SK-N-SH (cell line): ENCODE measurements at regions not wholly inside any gene's neighbourhood (a gene's known extent, or its start where the extent isn't known, plus 50 kb on each side); places are given as distances from the start of the nearest gene placed in this dataset.

Source experiments
- CTCF ChIA-PET: fragments of 300-600, 350-600 bp; formaldehyde crosslinking; extraction: SDS; loops from one replicate; lab custom pipeline; 2021; lab: Yijun Ruan, JAX
- POLR2A ChIA-PET: fragments of 350-600 bp; sonication (Branson Sonifier 250); formaldehyde crosslinking; extraction: SDS; loops from one replicate; lab custom pipeline; 2020; ENCODE audit warnings: antibody characterized with exemption, inconsistent platforms; lab: Yijun Ruan, JAX
- DNase-seq: peaks from one replicate; pipeline ENCODE4 v3.0.0; 2012
- H2AFZ ChIP-seq: fragments of 200-600 bp; sonication (generic); 2 replicates; pipeline ENCODE4 v1.8.1; 2016; ENCODE audit warnings: antibody characterized with exemption, mild to moderate bottlenecking, low read depth
- H3F3A ChIP-seq: fragments of 200-600 bp; sonication (generic); replicated peaks from 2 replicates; pipeline ENCODE3; 2016; ENCODE audit warnings: antibody characterized with exemption, mild to moderate bottlenecking; ENCODE audit not compliant: insufficient read depth
- H3K27ac ChIP-seq, 2 experiments: fragments of 200-500 bp in 1 of 2; fragments of 200-600 bp in 1 of 2; sonication (Bioruptor generic) in 1 of 2; sonication (generic), shearing (Covaris generic) in 1 of 2; 2 replicates each; pipeline versions ENCODE4 v1.5.1 to v1.6.1; 2014 to 2016; ENCODE audit warnings: low read depth in 2 of 2, inconsistent platforms in 1 of 2, low read length in 1 of 2, mild to moderate bottlenecking in 1 of 2, mixed read lengths in 1 of 2
- H3K27me3 ChIP-seq: fragments of 200-600 bp; sonication (generic), shearing (Covaris generic); 2 replicates; pipeline ENCODE4 v1.6.1; 2016; ENCODE audit warnings: mixed run types; ENCODE audit not compliant: insufficient read depth
- H3K36me3 ChIP-seq, 2 experiments: fragments of 200-500 bp in 1 of 2; fragments of 200-600 bp in 1 of 2; sonication (Bioruptor generic) in 1 of 2; sonication (generic) in 1 of 2; replicated peaks in 1 of 2; 2 replicates each; pipeline versions ENCODE3 to v1.5.1; 2014 to 2016; ENCODE audit warnings: low read length in 1 of 2, mild to moderate bottlenecking in 1 of 2; ENCODE audit not compliant: insufficient read depth in 2 of 2, control insufficient read depth in 1 of 2
- H3K4me1 ChIP-seq, 2 experiments: fragments of 200-500 bp in 1 of 2; fragments of 200-600 bp in 1 of 2; sonication (Bioruptor generic) in 1 of 2; sonication (generic), shearing (Covaris generic) in 1 of 2; 2 replicates each; pipeline versions ENCODE4 v1.5.1 to v1.6.1; 2014 to 2016; ENCODE audit warnings: low read depth in 1 of 2, low read length in 1 of 2, mixed run types in 1 of 2; ENCODE audit not compliant: insufficient read depth in 2 of 2, control insufficient read depth in 1 of 2
- H3K4me2 ChIP-seq: fragments of 200-600 bp; sonication (generic), shearing (Covaris generic); 2 replicates; pipeline ENCODE4 v1.6.1; 2017; ENCODE audit warnings: mixed run types
- H3K4me3 ChIP-seq, 2 experiments: fragments of 200-500 bp in 1 of 2; fragments of 200-600 bp in 1 of 2; sonication (Bioruptor generic) in 1 of 2; sonication (generic), shearing (Covaris generic) in 1 of 2; 2 replicates each; pipeline versions ENCODE4 v1.5.1 to v1.8.1; 2014 to 2016; ENCODE audit warnings: low read depth in 2 of 2, inconsistent platforms in 1 of 2, low read length in 1 of 2, mild to moderate bottlenecking in 1 of 2, mixed read lengths in 1 of 2, moderate library complexity in 1 of 2
- H3K79me2 ChIP-seq: fragments of 200-600 bp; sonication (generic); 2 replicates; pipeline ENCODE4 v1.8.1; 2017; ENCODE audit warnings: mild to moderate bottlenecking; ENCODE audit not compliant: insufficient read depth
- H3K9ac ChIP-seq: fragments of 200-600 bp; sonication (generic); 2 replicates; pipeline ENCODE4 v1.6.1; 2017; ENCODE audit warnings: mixed run types
- H3K9me2 ChIP-seq: fragments of 200-600 bp; sonication (generic); 2 replicates; pipeline ENCODE4 v1.6.1; 2017; ENCODE audit warnings: mixed run types
- H3K9me3 ChIP-seq: fragments of 200-600 bp; sonication (generic); 2 replicates; pipeline ENCODE4 v1.6.1; 2017; ENCODE audit warnings: mixed run types, mild to moderate bottlenecking, moderate library complexity
- H4K20me1 ChIP-seq: fragments of 200-600 bp; sonication (generic); 2 replicates; pipeline ENCODE4 v1.6.1; 2017; ENCODE audit warnings: mild to moderate bottlenecking, mixed run types; ENCODE audit not compliant: insufficient read depth
- ELF1 ChIP-seq: IDR thresholded peaks from 2 replicates; pipeline ENCODE4 v1.4.0; 2012
- EZH2phosphoT487 ChIP-seq: fragments of 200-600 bp; sonication (generic); IDR thresholded peaks from 2 replicates; pipeline ENCODE4 v1.6.1; 2017; ENCODE audit warnings: low read depth, mixed run types, mild to moderate bottlenecking, antibody characterized with exemption, moderate library complexity, borderline replicate concordance
- FOSL2 ChIP-seq: IDR thresholded peaks from 2 replicates; pipeline ENCODE4 v1.4.0; 2012; ENCODE audit warnings: low read depth, mild to moderate bottlenecking, moderate library complexity, borderline replicate concordance
- FOXM1 ChIP-seq: IDR thresholded peaks from 2 replicates; pipeline ENCODE4 v1.4.0; 2012; ENCODE audit warnings: low read depth, mild to moderate bottlenecking
- JUND ChIP-seq: IDR thresholded peaks from 2 replicates; pipeline ENCODE4 v1.4.0; 2012
- MAX ChIP-seq: IDR thresholded peaks from 2 replicates; pipeline ENCODE4 v1.4.0; 2012; ENCODE audit warnings: low read depth
- MEF2A ChIP-seq: IDR thresholded peaks from 2 replicates; pipeline ENCODE4 v1.4.0; 2012; ENCODE audit warnings: low read depth, borderline replicate concordance
- NFIC ChIP-seq: IDR thresholded peaks from 2 replicates; pipeline ENCODE4 v1.4.0; 2012; ENCODE audit warnings: borderline replicate concordance
- NRF1 ChIP-seq: IDR thresholded peaks from 2 replicates; pipeline ENCODE4 v1.6.1; 2012; ENCODE audit warnings: low read depth, mild to moderate bottlenecking, low read length
- POLR2AphosphoS5 ChIP-seq: IDR thresholded peaks from 2 replicates; pipeline ENCODE4 v1.6.1; 2012; ENCODE audit warnings: low read depth, low read length
- RAD21 ChIP-seq: IDR thresholded peaks from 2 replicates; pipeline ENCODE4 v1.6.1; 2012; ENCODE audit warnings: mild to moderate bottlenecking, low read length
- RCOR1 ChIP-seq: fragments of 150-350 bp; IDR thresholded peaks from 2 replicates; pipeline ENCODE4 v1.6.1; 2017; ENCODE audit warnings: antibody characterized with exemption, low read length
- RFX5 ChIP-seq: IDR thresholded peaks from 2 replicates; pipeline ENCODE4 v1.6.1; 2012; ENCODE audit warnings: mild to moderate bottlenecking, improper control_type of control experiment, low read length
- SIN3A ChIP-seq: IDR thresholded peaks from 2 replicates; pipeline ENCODE4 v1.6.1; 2012; ENCODE audit warnings: low read depth, mild to moderate bottlenecking, low read length, moderate library complexity, borderline replicate concordance
- TCF12 ChIP-seq: IDR thresholded peaks from 2 replicates; pipeline ENCODE4 v1.4.0; 2012
- TEAD4 ChIP-seq: IDR thresholded peaks from 2 replicates; pipeline ENCODE4 v1.4.0; 2012; ENCODE audit warnings: mild to moderate bottlenecking, borderline replicate concordance; ENCODE audit not compliant: insufficient read depth
- USF1 ChIP-seq: IDR thresholded peaks from 2 replicates; pipeline ENCODE4 v1.4.0; 2012; ENCODE audit warnings: low read depth, borderline replicate concordance
- YY1 ChIP-seq: IDR thresholded peaks from 2 replicates; pipeline ENCODE4 v1.4.0; 2012; ENCODE audit warnings: low read depth, mild to moderate bottlenecking
- WGBS: methylation state at CpG from one replicate; pipeline ENCODE4 v1.1.6; 2017; ENCODE audit warnings: low lambda C conversion rate; 5-methylcytosine and 5-hydroxymethylcytosine counted together
- TF ChIP-seq, protein P1 (sequence below): fragments of 150-350 bp; IDR thresholded peaks from 2 replicates; pipeline ENCODE4 v1.6.1; 2017; ENCODE audit warnings: antibody characterized with exemption, low read length, low read depth, borderline replicate concordance
- TF ChIP-seq, protein P2 (sequence below): fragments of 200-600 bp; sonication (generic); IDR thresholded peaks from 2 replicates; pipeline ENCODE4 v1.6.1; 2017; ENCODE audit warnings: antibody characterized with exemption, mild to moderate bottlenecking, moderate library complexity
- TF ChIP-seq, protein P3 (sequence below): IDR thresholded peaks from 2 replicates; pipeline ENCODE4; 2012

DNA sequence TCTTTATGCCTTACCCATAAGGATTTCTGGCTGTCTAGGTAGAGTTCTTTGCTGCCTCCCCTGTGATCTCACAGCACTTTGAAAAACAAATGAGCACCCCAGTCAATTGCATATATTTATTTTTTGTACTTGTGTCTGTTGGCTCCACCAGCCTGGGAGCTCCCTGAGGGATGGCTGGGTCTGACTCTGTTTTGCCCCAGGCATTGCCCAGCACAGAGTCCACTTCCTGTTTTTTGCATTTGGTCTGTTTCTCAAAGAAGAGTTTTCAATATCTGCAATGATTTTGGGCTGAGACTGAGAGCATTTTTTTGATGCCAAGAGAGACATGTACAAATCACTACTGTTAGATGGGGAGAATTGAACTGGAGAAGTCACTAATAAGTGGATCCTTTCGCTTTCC lies 125.0 kb downstream of the FOXD2 start (continued):
- no peak for TF ChIP-seq USF1
- TF ChIP-seq TCF12 = no peak
- TF ChIP-seq RAD21 = no peak
- TF ChIP-seq JUND = no peak
- TF ChIP-seq RCOR1 = no peak

GRCh38 chr1:47563201-47563600 lies 125.4 kb downstream of the FOXD2 start:
- no peak for DNase-seq
- Histone ChIP-seq H3K4me3 (no peak overlapping the region), H3K9me3 (no peaks in the 10 kb centered on the region), H4K20me1 (no peaks in the 10 kb centered on the region), H3K36me3 (no peaks in the 10 kb centered on the region), H3K9ac (no peak overlapping the region), H3K4me1 (peaks cover 0 to 4% of the 10 kb centered on the region in 2 experiments; a peak in 1 of 4 replicates), H3K79me2 (no peaks in the 10 kb centered on the region), H3K27ac (no peak overlapping the region), H3K9me2 (no peaks in the 10 kb centered on the region), H3F3A (no peaks in the 10 kb centered on the region), H3K27me3 (no peaks in the 10 kb centered on the region; the same call in 1 of the 2 replicates), H3K4me2 (no peak overlapping the region), H2AFZ (no peak overlapping the region)
- CTCF ChIA-PET = interaction anchor here (0.9 to 1.6 kb wide), 3 partner anchors 113 to 371 kb away, joined by 3 read pairs; no protein-coding TSS in a partner anchor
- POLR2A ChIA-PET = no interaction called here
- TF ChIP-seq NFIC = no peak
- TF ChIP-seq YY1 = no peak
- TF ChIP-seq, protein P1, sequence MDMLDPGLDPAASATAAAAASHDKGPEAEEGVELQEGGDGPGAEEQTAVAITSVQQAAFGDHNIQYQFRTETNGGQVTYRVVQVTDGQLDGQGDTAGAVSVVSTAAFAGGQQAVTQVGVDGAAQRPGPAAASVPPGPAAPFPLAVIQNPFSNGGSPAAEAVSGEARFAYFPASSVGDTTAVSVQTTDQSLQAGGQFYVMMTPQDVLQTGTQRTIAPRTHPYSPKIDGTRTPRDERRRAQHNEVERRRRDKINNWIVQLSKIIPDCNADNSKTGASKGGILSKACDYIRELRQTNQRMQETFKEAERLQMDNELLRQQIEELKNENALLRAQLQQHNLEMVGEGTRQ = no peak
- no peak for TF ChIP-seq ELF1
- no peak for TF ChIP-seq RFX5
- no peak for TF ChIP-seq TCF12
- no peak for TF ChIP-seq MEF2A
- TF ChIP-seq, protein P2, sequence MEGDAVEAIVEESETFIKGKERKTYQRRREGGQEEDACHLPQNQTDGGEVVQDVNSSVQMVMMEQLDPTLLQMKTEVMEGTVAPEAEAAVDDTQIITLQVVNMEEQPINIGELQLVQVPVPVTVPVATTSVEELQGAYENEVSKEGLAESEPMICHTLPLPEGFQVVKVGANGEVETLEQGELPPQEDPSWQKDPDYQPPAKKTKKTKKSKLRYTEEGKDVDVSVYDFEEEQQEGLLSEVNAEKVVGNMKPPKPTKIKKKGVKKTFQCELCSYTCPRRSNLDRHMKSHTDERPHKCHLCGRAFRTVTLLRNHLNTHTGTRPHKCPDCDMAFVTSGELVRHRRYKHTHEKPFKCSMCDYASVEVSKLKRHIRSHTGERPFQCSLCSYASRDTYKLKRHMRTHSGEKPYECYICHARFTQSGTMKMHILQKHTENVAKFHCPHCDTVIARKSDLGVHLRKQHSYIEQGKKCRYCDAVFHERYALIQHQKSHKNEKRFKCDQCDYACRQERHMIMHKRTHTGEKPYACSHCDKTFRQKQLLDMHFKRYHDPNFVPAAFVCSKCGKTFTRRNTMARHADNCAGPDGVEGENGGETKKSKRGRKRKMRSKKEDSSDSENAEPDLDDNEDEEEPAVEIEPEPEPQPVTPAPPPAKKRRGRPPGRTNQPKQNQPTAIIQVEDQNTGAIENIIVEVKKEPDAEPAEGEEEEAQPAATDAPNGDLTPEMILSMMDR = no peak
- TF ChIP-seq RAD21 = no peak
- TF ChIP-seq FOSL2 = no peak
- TF ChIP-seq, protein P3, sequence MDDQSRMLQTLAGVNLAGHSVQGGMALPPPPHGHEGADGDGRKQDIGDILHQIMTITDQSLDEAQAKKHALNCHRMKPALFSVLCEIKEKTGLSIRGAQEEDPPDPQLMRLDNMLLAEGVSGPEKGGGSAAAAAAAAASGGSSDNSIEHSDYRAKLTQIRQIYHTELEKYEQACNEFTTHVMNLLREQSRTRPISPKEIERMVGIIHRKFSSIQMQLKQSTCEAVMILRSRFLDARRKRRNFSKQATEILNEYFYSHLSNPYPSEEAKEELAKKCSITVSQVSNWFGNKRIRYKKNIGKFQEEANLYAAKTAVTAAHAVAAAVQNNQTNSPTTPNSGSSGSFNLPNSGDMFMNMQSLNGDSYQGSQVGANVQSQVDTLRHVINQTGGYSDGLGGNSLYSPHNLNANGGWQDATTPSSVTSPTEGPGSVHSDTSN = no peak
- no peak for TF ChIP-seq JUND
- TF ChIP-seq RCOR1 = no peak
- TF ChIP-seq POLR2AphosphoS5 = no peak
- TF ChIP-seq FOXM1 = no peak
- no peak for TF ChIP-seq EZH2phosphoT487
- TF ChIP-seq TEAD4 = no peak
- no peak for TF ChIP-seq MAX
- TF ChIP-seq NRF1 = no peak
- TF ChIP-seq SIN3A = no peak
- 69% methylated on average over 2 of the region's 2 CpGs for WGBS
